Lower leg skin (tissue), 4 donors: ENCODE measurements at regions not wholly inside any gene's neighbourhood (a gene's known extent, or its start where the extent isn't known, plus 50 kb on each side); places are given as distances from the start of the nearest gene placed in this dataset.

Experiments
- DNase-seq, 2 donors: peaks; one replicate each; pipeline ENCODE4 v3.0.0-alpha.2; 2019; ENCODE audit warnings: low spot score in 2 of 2
- H3K4me3 ChIP-seq: fragments of 200-600 bp; sonication (generic); 2 replicates; pipeline ENCODE4 v1.5.1; 2017; ENCODE audit warnings: mild to moderate bottlenecking, low read depth; ENCODE audit not compliant: poor library complexity, severe bottlenecking
- POLR2A ChIP-seq, 2 donors: fragments of 450-650 bp; IDR thresholded peaks; one replicate each; pipeline ENCODE4 v1.6.1; 2016 to 2017; ENCODE audit warnings: antibody characterized with exemption in 2 of 2, mild to moderate bottlenecking in 1 of 2, moderate library complexity in 1 of 2
- WGBS, 2 donors: methylation state at CpG; one replicate each; pipeline ENCODE4 v1.1.5; 2018; 5-methylcytosine and 5-hydroxymethylcytosine counted together
- intact Hi-C: fragments of 100-400 bp; cut with DNase I; formaldehyde crosslinking; loops from one replicate; pipeline ENCODE4 v1.15.0; 2023; ENCODE audit warnings: low total_unique reads
- TF ChIP-seq, protein P1 (sequence below), 3 donors: fragments of 450-650 bp; IDR thresholded peaks; one replicate each; pipeline ENCODE4 v1.5.1; 2016; ENCODE audit warnings: antibody characterized with exemption in 3 of 3, mild to moderate bottlenecking in 3 of 3, moderate library complexity in 2 of 3

- DNase-seq, result no peak
- intact Hi-C loops, result no loop called here
- 85 to 87% methylated on average over 2 of the region's 2 CpGs for WGBS, 2 donors
- H3K4me3 ChIP-seq, result no peak overlapping the region
- TF ChIP-seq POLR2A (IDR thresholded peaks at IDR 0.05), result no peak
- TF ChIP-seq, protein P1, sequence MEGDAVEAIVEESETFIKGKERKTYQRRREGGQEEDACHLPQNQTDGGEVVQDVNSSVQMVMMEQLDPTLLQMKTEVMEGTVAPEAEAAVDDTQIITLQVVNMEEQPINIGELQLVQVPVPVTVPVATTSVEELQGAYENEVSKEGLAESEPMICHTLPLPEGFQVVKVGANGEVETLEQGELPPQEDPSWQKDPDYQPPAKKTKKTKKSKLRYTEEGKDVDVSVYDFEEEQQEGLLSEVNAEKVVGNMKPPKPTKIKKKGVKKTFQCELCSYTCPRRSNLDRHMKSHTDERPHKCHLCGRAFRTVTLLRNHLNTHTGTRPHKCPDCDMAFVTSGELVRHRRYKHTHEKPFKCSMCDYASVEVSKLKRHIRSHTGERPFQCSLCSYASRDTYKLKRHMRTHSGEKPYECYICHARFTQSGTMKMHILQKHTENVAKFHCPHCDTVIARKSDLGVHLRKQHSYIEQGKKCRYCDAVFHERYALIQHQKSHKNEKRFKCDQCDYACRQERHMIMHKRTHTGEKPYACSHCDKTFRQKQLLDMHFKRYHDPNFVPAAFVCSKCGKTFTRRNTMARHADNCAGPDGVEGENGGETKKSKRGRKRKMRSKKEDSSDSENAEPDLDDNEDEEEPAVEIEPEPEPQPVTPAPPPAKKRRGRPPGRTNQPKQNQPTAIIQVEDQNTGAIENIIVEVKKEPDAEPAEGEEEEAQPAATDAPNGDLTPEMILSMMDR (IDR thresholded peaks at IDR 0.05), result no peak
Observed at GRCh38 chr14:62097824-62098223, 335.6 kb downstream of the SNAPC1 start.

DNA sequence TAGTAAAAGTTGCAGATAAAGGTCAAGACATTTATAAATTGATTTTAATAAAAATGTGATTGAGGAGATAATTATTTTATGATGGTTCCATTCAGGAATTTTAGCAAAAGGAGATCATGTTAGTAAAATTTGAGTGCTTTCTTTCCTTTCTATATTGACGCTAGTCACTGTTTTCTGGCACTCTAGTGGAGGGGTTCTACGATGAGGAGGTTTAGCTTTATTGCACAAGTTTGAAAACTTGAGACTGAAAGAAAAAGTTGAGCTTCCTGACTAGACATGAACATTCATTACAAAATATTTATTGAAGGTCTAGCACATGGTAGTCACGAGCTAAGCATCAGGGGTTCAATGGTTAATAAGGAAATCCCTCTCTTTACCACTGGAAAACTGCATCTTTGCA lies 336.1 kb downstream of the SNAPC1 start:
- intact Hi-C loops, result no loop called here
- no peak overlapping the region for H3K4me3 ChIP-seq
- WGBS, 2 donors, result 81 to 90% methylated on average over 3 of the region's 3 CpGs
- no peak for DNase-seq
- no peak for TF ChIP-seq POLR2A (IDR thresholded peaks at IDR 0.05)
- TF ChIP-seq, protein P1 (IDR thresholded peaks at IDR 0.05), result no peak

- H3K4me3 ChIP-seq, result no peak overlapping the region
- WGBS, 2 donors, result 68 to 83% methylated on average over 1 of the region's 1 CpG
- intact Hi-C loops, result no loop called here
- TF ChIP-seq, protein P1 (IDR thresholded peaks at IDR 0.05), result no peak
- no peak for TF ChIP-seq POLR2A (IDR thresholded peaks at IDR 0.05)
- no peak for DNase-seq
Observed at GRCh38 chr14:62099091-62099490, 336.9 kb downstream of the SNAPC1 start.

DNA sequence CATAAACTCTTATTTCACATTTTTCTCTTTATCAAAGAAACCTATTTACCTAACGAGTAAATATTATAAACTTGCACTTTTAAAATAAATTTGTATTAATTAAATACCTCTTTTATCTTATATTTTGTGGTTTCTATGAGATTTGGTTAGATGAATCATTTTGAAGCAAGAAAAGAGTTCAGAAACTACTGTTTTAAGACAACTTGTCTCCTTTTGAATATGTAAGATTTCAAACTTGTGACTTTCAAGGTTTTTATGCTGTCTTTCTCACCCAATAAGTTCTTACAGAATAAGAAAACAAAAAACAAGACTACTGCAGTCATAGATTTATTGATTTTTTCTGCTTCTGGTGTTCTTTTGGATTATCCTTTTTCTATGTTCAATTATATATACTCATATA lies 339.0 kb downstream of the SNAPC1 start:
- intact Hi-C loops, result no loop called here
- TF ChIP-seq POLR2A (IDR thresholded peaks at IDR 0.05), result no peak
- TF ChIP-seq, protein P1 (IDR thresholded peaks at IDR 0.05), result no peak
- no peak for DNase-seq
- WGBS, 2 donors, result 46 to 82% methylated on average over 1 of the region's 1 CpG
- no peak overlapping the region for H3K4me3 ChIP-seq

DNA sequence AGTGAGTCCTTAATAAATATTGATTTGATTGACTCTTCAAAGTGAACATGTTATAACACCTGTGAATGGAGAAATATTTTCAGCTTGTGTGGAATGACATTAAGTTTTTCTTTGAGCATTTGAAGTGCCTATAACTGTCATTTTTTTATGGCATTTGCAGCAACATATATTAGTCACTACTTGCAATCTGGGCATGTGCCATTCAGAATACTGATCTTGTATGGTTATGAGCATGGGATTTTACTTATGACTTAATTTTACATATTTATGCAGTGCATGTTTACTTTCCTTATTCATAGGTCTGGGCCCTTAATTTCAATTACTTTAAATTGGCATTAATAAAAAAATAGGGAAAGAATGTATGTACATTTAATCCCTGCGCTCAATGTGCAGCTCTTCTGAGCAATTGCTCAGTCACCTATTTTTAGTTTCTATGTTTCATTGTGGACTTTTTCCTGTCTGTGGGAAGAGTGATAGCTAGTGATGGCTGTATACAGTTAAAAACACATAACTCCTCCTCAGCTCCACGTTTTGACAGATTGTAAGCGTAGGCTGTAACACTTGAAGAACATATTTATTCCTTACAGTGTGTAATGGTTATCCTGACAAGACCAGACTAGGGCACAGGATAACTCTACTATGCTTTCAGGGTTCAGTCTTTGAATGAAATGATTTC lies 339.6 kb downstream of the SNAPC1 start:
- no peak for TF ChIP-seq POLR2A (IDR thresholded peaks at IDR 0.05)
- TF ChIP-seq, protein P1 (IDR thresholded peaks at IDR 0.05), result no peak
- intact Hi-C loops, result no loop called here
- WGBS, 2 donors, result 38 to 46% methylated on average over 3 of the region's 3 CpGs
- H3K4me3 ChIP-seq, result no peak overlapping the region
- no peak for DNase-seq

DNA sequence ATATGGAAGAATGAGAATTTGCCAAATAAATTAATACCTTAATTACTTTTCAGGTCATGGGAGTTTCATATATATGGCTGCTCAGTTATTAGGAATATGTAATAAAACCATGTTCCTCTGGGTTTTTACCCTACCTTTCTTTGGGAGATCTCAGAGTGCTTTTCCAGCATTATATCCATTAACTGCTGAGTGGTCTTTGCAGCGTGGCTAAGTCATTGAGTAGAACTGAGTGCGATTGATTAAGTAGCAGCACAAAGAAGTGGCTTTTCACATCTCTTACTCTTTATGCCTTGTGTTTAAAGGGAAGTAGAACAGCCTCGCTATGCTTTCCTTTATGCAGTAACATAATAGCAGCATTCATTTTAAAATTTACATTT lies 340.1 kb downstream of the SNAPC1 start:
- intact Hi-C loops, result no loop called here
- DNase-seq, result no peak
- no peak for TF ChIP-seq POLR2A (IDR thresholded peaks at IDR 0.05)
- TF ChIP-seq, protein P1 (IDR thresholded peaks at IDR 0.05), result no peak
- H3K4me3 ChIP-seq, result no peak overlapping the region
- 74 to 87% methylated on average over 3 of the region's 3 CpGs for WGBS, 2 donors
